HG03565 (cell line): ENCODE measurements at regions not wholly inside any gene's neighbourhood (a gene's known extent, or its start where the extent isn't known, plus 50 kb on each side); places are given as distances from the start of the nearest gene placed in this dataset.
A peak's percentile ranks its signal among the peaks of the same experiment; 100 is the strongest.

ENCODE experiments used
- ATAC-seq: cut with Tn5 transposase; IDR thresholded peaks from one replicate; pipeline ENCODE4 v1.9.1; 2021; ENCODE audit warnings: mild to moderate bottlenecking, moderate library complexity; ENCODE audit not compliant: unreplicated experiment

GRCh38 chr6:80667006-80667405, 560.5 kb downstream of the BCKDHB start:
- ATAC-seq, result no peak

GRCh38 chr6:80658926-80659325, 552.5 kb downstream of the BCKDHB start:
- ATAC-seq, result no peak

- ATAC-seq, result no peak
Measured at GRCh38 chr6:80647156-80647555, 540.7 kb downstream of the BCKDHB start.

GRCh38 chr6:80643881-80644280, 537.4 kb downstream of the BCKDHB start:
- no peak for ATAC-seq

- ATAC-seq, result no peak
Measured at GRCh38 chr6:80642452-80642851, 536.0 kb downstream of the BCKDHB start.

- no peak for ATAC-seq
Measured at GRCh38 chr6:80641591-80641990, 535.1 kb downstream of the BCKDHB start.

- no peak for ATAC-seq
Measured at GRCh38 chr6:80640176-80640575, 533.7 kb downstream of the BCKDHB start.

- no peak for ATAC-seq
Measured at GRCh38 chr6:80639181-80639629, 532.7 kb downstream of the BCKDHB start.

- peak; percentile 91 for ATAC-seq
Measured at GRCh38 chr6:80638213-80639055, 532.0 kb downstream of the BCKDHB start.

- no peak for ATAC-seq
Measured at GRCh38 chr6:80637312-80637711, 530.8 kb downstream of the BCKDHB start.

GRCh38 chr6:80636689-80637088, 530.2 kb downstream of the BCKDHB start:
- ATAC-seq, result no peak

GRCh38 chr6:80633412-80633811, 526.9 kb downstream of the BCKDHB start:
- ATAC-seq, result no peak

GRCh38 chr6:80625405-80625804, 518.9 kb downstream of the BCKDHB start:
- no peak for ATAC-seq

GRCh38 chr6:80623066-80623815, 516.8 kb downstream of the BCKDHB start:
- ATAC-seq, result no peak

GRCh38 chr6:80622641-80623040, 516.2 kb downstream of the BCKDHB start:
- ATAC-seq, result no peak

GRCh38 chr6:80618953-80619352, 512.5 kb downstream of the BCKDHB start:
- no peak for ATAC-seq

- no peak for ATAC-seq
Measured at GRCh38 chr6:80610846-80611245, 504.4 kb downstream of the BCKDHB start.

GRCh38 chr6:80608881-80609280, 502.4 kb downstream of the BCKDHB start:
- no peak for ATAC-seq

- ATAC-seq, result no peak
Measured at GRCh38 chr6:80607811-80608391, 501.4 kb downstream of the BCKDHB start.

GRCh38 chr6:80605165-80605989, 498.9 kb downstream of the BCKDHB start:
- peak; percentile 46 for ATAC-seq

GRCh38 chr6:80603679-80604078, 497.2 kb downstream of the BCKDHB start:
- no peak for ATAC-seq
